ENCODE measurements at regions not wholly inside any gene's neighbourhood (a gene's known extent, or its start where the extent isn't known, plus 50 kb on each side); places are given as distances from the start of the nearest gene placed in this dataset.

DNA sequence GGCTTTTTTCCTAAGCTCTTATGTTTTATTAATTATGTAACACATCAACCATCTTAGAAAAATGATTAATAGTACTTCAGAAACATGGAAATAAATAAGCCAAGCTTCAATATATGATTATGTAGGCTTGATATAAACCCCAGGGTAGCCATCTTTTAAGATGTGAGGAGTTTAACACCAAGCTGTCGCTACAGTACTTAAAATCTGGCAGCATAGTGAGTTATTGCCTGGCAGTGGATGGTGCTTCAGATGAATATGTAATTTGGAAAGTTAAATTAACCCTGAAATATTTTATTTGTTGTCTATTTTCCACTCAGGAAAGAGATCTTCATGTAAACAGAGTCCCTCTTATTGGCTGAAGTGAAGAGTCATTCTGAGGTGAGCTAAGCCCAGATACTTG lies 339.0 kb upstream of the ZFP64 start:
- TF ChIP-seq, protein P1, sequence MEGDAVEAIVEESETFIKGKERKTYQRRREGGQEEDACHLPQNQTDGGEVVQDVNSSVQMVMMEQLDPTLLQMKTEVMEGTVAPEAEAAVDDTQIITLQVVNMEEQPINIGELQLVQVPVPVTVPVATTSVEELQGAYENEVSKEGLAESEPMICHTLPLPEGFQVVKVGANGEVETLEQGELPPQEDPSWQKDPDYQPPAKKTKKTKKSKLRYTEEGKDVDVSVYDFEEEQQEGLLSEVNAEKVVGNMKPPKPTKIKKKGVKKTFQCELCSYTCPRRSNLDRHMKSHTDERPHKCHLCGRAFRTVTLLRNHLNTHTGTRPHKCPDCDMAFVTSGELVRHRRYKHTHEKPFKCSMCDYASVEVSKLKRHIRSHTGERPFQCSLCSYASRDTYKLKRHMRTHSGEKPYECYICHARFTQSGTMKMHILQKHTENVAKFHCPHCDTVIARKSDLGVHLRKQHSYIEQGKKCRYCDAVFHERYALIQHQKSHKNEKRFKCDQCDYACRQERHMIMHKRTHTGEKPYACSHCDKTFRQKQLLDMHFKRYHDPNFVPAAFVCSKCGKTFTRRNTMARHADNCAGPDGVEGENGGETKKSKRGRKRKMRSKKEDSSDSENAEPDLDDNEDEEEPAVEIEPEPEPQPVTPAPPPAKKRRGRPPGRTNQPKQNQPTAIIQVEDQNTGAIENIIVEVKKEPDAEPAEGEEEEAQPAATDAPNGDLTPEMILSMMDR (conservative IDR thresholded peaks at IDR 0.05; ENCODE audit: low read length): no peak
- no peak for TF ChIP-seq EZH2phosphoT487 (IDR thresholded peaks at IDR 0.05; ENCODE audit: borderline replicate concordance)
- Histone ChIP-seq H4K20me1 (ENCODE audit: insufficient read depth, low read length, poor library complexity, severe bottlenecking) (no peaks in the 10 kb centered on the region), H3K9me2 (replicated peaks; ENCODE audit: low read depth, low read length) (0 out of 2 replicates have a peak, but pooled peaks cover 3% of the 10 kb centered on the region), H3K4me1 (ENCODE audit: insufficient read depth, low read length, poor library complexity, severe bottlenecking) (no peaks in the 10 kb centered on the region), H3K9me3 (ENCODE audit: insufficient read depth, low read depth, low read length) (no peaks in the 10 kb centered on the region), H2AFZ (ENCODE audit: low read length) (no peak overlapping the region), H3K9ac (ENCODE audit: low read depth, low read length, poor library complexity, severe bottlenecking) (no peak overlapping the region), H3K4me2 (ENCODE audit: low read depth, low read length, poor library complexity, severe bottlenecking) (no peak overlapping the region), H3K36me3 (ENCODE audit: insufficient read depth, low read length) (no peaks in the 10 kb centered on the region), H3K4me3 (ENCODE audit: low read length, poor library complexity, severe bottlenecking) (no peak overlapping the region), H3K79me2 (ENCODE audit: insufficient read depth, low read length) (no peaks in the 10 kb centered on the region), H3K27me3 (ENCODE audit: insufficient read depth, low read length, poor library complexity, severe bottlenecking) (no peaks in the 10 kb centered on the region), H3F3A (ENCODE audit: low read depth) (no peaks in the 10 kb centered on the region)

DNA sequence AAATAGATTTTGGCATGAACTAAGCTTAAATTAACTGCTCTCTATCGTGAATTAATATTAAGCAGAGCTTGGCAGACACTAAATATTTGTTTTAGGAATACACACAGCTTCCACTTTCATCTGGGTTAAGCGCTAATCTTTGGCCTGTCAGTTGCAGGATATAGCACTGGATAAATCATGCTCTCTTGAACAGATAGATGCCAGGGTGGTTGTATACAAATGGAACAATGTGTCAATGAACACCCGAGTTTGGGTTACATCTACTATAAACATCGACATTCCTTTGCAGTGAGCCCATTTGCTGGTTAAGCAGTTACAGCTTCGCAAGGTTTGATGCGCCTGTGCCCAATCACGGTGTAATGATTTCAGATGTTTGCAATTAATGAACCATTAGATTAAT lies 338.2 kb upstream of the ZFP64 start:
- Histone ChIP-seq H3K9me2 (replicated peaks; ENCODE audit: low read depth, low read length) (0 out of 2 replicates have a peak, but pooled peaks cover 3% of the 10 kb centered on the region), H3K27me3 (ENCODE audit: insufficient read depth, low read length, poor library complexity, severe bottlenecking) (no peaks in the 10 kb centered on the region), H3K79me2 (ENCODE audit: insufficient read depth, low read length) (no peaks in the 10 kb centered on the region), H3K4me1 (ENCODE audit: insufficient read depth, low read length, poor library complexity, severe bottlenecking) (no peaks in the 10 kb centered on the region), H4K20me1 (ENCODE audit: insufficient read depth, low read length, poor library complexity, severe bottlenecking) (no peaks in the 10 kb centered on the region), H3K36me3 (ENCODE audit: insufficient read depth, low read length) (no peaks in the 10 kb centered on the region), H3K9me3 (ENCODE audit: insufficient read depth, low read depth, low read length) (no peaks in the 10 kb centered on the region), H3K4me2 (ENCODE audit: low read depth, low read length, poor library complexity, severe bottlenecking) (no peak overlapping the region), H3K4me3 (ENCODE audit: low read length, poor library complexity, severe bottlenecking) (no peak overlapping the region), H3K9ac (ENCODE audit: low read depth, low read length, poor library complexity, severe bottlenecking) (no peak overlapping the region), H3F3A (ENCODE audit: low read depth) (no peaks in the 10 kb centered on the region), H2AFZ (ENCODE audit: low read length) (no peak overlapping the region)
- no peak for TF ChIP-seq EZH2phosphoT487 (IDR thresholded peaks at IDR 0.05; ENCODE audit: borderline replicate concordance)
- TF ChIP-seq, protein P1 (conservative IDR thresholded peaks at IDR 0.05; ENCODE audit: low read length): no peak

DNA sequence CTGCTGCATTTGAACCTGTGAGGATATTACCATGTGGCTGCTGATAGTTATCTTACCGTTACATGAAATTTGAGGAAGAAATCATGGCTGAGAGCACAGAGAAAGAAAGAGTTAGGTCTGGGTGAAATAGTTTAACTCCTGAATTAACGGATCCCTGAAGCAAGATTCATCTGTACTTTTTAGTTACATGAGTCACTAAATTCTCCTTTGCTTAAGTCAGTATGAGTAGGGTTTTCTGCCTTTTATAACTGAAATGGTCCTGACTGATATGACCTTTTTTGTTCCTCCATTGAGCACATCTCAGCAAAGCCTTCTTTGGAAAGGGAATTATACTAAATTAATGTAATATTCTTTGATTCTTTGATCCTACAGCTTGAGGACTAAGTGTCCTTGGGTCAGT lies 333.3 kb upstream of the ZFP64 start:
- Histone ChIP-seq H3K36me3 (ENCODE audit: insufficient read depth, low read length) (no peaks in the 10 kb centered on the region), H3K27me3 (ENCODE audit: insufficient read depth, low read length, poor library complexity, severe bottlenecking) (no peaks in the 10 kb centered on the region), H3F3A (ENCODE audit: low read depth) (no peaks in the 10 kb centered on the region), H4K20me1 (ENCODE audit: insufficient read depth, low read length, poor library complexity, severe bottlenecking) (no peaks in the 10 kb centered on the region), H3K4me1 (ENCODE audit: insufficient read depth, low read length, poor library complexity, severe bottlenecking) (no peaks in the 10 kb centered on the region), H3K79me2 (ENCODE audit: insufficient read depth, low read length) (no peaks in the 10 kb centered on the region), H3K9me3 (ENCODE audit: insufficient read depth, low read depth, low read length) (no peaks in the 10 kb centered on the region), H3K4me2 (ENCODE audit: low read depth, low read length, poor library complexity, severe bottlenecking) (no peak overlapping the region), H3K9me2 (replicated peaks; ENCODE audit: low read depth, low read length) (0 out of 2 replicates have a peak, but pooled peaks cover 3% of the 10 kb centered on the region), H2AFZ (ENCODE audit: low read length) (no peak overlapping the region), H3K4me3 (ENCODE audit: low read length, poor library complexity, severe bottlenecking) (no peak overlapping the region), H3K9ac (ENCODE audit: low read depth, low read length, poor library complexity, severe bottlenecking) (no peak overlapping the region)
- TF ChIP-seq EZH2phosphoT487 (IDR thresholded peaks at IDR 0.05; ENCODE audit: borderline replicate concordance): no peak
- TF ChIP-seq, protein P1 (conservative IDR thresholded peaks at IDR 0.05; ENCODE audit: low read length): no peak
